GM10266 (cell line): ENCODE measurements at regions not wholly inside any gene's neighbourhood (a gene's known extent, or its start where the extent isn't known, plus 50 kb on each side); places are given as distances from the start of the nearest gene placed in this dataset.

Experiments used
- DNase-seq: peaks from one replicate; pipeline ENCODE4 v3.0.0; 2012; ENCODE audit errors: extremely low spot score
- TF ChIP-seq, protein P1 (sequence below): IDR thresholded peaks from 2 replicates; pipeline ENCODE4 v1.5.1; 2012; ENCODE audit warnings: mild to moderate bottlenecking, low read depth; ENCODE audit not compliant: control insufficient read depth, insufficient read depth; ENCODE audit errors: missing control alignments

DNA sequence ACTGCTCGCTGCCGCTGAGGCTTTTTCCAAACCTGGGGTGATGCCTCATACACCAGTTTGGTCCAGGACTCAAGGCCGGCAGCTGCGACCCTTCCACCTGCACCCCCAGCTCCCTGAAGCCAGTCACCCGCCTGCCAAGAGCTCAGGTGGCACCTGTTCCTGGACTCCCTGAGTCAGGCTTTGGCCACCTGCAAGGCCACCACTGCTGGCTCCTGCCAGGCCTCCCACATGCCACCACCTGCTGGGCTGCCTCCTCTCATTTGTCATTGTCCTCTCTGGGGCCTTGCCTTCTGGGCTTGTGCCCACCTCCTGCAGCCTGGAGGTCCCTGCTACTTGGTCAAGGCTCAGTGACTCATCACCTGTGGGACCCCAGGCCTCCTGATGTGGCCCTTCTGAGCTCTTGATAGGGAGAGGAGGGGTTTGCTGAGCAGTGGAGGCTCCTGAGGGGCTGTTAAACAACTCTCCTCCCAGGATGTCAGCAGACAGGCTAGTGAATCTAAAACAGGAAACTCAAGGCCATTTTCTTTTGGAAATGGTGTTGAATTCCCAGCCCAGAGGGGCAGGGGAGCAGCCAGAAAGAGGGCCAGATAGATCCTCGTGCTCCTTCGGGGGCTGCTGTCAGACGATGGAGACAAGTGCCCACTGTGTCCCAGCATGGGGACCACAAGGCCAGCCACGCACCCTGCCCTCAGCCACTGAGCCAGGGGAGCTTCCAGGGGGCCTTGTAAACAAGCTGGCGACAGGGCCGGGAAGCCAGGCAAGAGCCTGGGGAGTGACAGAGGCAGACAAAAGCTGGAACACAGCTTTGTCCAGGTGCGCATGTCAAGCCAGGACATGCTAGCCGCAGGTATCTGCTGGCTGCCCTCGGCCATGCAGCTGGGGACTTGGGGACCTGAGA is 416.8 kb downstream of the LRATD1 start:
- TF ChIP-seq, protein P1, sequence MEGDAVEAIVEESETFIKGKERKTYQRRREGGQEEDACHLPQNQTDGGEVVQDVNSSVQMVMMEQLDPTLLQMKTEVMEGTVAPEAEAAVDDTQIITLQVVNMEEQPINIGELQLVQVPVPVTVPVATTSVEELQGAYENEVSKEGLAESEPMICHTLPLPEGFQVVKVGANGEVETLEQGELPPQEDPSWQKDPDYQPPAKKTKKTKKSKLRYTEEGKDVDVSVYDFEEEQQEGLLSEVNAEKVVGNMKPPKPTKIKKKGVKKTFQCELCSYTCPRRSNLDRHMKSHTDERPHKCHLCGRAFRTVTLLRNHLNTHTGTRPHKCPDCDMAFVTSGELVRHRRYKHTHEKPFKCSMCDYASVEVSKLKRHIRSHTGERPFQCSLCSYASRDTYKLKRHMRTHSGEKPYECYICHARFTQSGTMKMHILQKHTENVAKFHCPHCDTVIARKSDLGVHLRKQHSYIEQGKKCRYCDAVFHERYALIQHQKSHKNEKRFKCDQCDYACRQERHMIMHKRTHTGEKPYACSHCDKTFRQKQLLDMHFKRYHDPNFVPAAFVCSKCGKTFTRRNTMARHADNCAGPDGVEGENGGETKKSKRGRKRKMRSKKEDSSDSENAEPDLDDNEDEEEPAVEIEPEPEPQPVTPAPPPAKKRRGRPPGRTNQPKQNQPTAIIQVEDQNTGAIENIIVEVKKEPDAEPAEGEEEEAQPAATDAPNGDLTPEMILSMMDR = no peak
- DNase-seq = no peak

DNA sequence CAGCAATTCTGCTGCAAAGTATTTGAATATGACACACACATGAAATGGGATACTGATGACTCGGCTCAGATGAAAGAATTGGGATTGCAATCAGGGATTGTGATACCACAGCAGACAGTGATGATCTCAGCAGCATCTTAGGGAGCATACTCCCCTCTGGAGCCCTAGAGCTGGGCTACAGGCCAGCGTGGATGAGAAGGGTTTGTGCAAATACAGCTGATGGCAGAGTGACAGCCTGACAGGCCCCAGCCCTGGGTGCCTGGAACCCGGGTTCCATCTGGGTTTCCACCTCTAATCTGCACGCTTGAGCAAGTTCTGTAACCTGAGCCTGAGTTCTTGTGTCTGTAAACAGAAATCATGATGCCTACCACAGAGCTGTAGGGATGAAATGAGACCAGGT is 418.0 kb downstream of the LRATD1 start:
- TF ChIP-seq, protein P1 = no peak

DNA sequence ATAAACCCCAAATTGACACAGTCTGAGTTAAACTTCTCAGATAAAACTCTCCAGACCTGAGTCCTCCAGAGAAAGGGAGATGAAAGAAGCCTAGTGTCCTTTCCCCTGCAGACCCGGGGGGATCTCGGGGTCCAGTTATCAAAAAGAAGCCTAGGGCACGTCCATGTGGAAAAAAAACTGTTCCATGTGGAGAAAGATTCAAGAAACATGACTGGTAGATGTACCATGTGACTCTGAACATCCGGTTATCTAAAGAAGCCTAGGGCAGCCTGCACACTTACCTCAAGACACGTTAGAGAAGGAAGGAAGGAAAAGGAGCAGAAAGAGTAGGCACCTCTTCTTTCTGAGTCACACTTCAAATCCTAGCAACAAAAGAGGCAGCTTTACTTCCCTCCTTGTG is 421.0 kb downstream of the LRATD1 start:
- TF ChIP-seq, protein P1 = no peak
- no peak for DNase-seq

More for the DNA sequence above, 418.0 kb downstream of the LRATD1 start:
- no peak for DNase-seq

DNA sequence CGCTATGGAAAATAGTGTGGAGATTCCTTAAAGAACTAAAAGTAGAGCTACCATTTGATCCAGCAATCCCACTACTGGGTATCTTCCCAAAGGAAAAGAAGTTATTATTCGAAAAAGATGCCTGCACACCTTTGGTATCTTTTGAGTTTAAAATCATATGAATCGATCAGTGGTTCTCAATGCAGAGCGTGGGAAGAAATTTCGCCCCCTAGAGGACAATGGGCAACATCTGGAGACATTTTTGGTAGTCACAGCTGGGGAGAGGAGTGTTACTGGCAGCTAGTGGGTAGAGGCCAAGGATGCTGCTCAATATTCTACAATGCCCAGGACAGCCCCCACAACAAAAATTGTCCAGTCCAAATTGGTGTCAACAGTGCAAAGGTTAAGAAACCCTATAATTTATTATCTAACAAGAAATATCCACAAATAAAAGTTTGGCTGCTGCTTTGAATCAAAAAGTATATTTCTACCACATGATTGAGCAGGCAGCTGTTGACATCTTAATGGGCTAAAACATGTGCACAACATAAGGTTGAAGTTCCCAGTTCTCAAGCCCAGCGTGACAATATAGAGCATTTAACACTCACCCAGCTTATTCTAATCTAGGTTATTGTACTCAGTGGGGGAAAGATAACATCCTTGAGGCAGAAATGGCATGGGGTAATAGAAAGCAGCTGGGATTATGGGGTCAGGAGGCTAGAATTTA is 425.7 kb downstream of the LRATD1 start:
- DNase-seq = peak; percentile 18

DNA sequence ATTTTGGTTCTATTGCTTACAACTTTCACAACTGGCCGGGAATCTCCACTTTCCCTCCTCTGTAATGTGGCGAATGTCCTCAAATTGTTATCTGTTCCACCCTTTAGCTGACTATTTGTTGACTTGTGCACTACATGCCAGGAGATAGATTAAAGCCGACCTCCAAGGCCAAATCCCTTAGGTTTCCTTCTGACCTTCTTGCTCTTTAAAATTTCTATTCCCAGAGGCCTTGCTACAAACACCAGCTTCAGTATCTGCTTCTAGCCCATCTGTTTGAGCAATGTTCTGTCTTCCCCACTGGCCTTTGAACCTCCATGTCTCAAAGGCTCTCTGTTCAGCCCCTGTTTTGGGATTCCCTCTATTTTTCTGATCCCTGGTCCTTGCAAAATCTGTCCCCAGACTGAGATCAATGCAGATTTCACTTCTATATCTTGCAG is 426.2 kb downstream of the LRATD1 start:
- TF ChIP-seq, protein P1 = no peak
- no peak for DNase-seq

More for the DNA sequence above, 425.7 kb downstream of the LRATD1 start:
- TF ChIP-seq, protein P1 = peak; percentile 55

DNA sequence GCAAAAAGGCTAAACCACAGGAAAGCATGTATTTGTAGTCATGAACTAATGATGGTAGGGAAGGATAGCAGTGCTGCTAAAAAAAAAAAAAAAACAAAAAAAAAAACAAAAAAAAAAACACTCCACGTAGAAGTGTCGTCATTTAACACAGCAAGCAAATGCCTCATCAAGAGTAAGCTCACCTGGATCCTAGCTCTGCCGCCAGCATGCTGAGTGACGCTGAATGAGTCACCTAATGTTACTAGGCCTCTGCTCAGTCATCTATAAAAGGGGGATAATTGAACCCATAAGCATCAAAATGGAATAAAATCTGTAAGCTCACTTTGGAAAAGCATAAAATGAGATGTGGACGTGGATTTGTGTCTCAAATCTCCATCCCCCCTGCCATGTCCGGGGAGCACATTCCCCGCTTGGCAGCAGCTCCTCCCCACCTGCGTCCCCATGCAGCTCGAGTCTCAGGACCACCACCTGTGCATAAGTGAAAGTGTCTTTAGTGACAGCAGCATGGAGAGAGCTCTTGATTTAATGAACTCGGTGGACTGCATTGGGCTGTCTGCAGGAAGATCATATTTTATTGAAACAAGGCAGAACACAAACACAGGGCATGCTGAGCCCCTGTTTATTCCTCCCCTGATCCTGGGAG is 427.5 kb downstream of the LRATD1 start:
- TF ChIP-seq, protein P1 = no peak
- no peak for DNase-seq
